ENCODE measurements at regions not wholly inside any gene's neighbourhood (a gene's known extent, or its start where the extent isn't known, plus 50 kb on each side); places are given as distances from the start of the nearest gene placed in this dataset.

DNA sequence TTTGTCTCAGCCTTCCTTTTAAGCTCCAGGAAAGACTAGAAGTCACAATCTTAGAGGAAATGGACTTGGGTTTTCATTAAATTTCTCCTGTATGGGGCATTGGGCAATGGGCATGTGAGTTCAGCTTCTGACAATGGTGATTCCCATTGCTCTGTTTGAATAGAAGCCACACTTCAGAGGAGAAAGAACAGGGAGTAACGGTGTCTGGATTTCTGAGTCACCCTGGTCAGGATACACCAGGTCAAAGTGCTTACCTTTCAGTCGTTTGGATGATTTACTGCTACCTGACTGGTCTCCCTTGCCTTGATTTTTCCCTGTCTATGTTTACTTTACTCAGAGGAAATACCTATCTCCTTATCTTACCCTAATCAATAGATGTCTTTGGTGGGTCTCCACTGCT lies 111.7 kb upstream of the VEPH1 start:
- no peaks in the 10 kb centered on the region; a peak in 1 of 7 replicates for H3K4me1 ChIP-seq (replicated peaks in 1 of 4; ENCODE audit: control insufficient read depth in 3 of 4, insufficient read depth in 4 of 4, low read length in 3 of 4)
- no peak for DNase-seq (ENCODE audit: low read depth in 1 of 2, low spot score in 2 of 2)
- no peaks in the 10 kb centered on the region for H3K79me2 ChIP-seq (ENCODE audit: control insufficient read depth in 1 of 2, insufficient read depth in 2 of 2, low read length in 2 of 2)
- H2BK120ac ChIP-seq (replicated peaks; ENCODE audit: low read depth, low read length) = no peak overlapping the region
- no peak overlapping the region for H4K8ac ChIP-seq (ENCODE audit: extremely low read depth, insufficient read depth, low read length)
- no peaks in the 10 kb centered on the region for H4K20me1 ChIP-seq (replicated peaks in 1 of 2; ENCODE audit: control insufficient read depth in 1 of 2, insufficient read depth in 2 of 2, low read length in 2 of 2)
- no peak overlapping the region for H3K4ac ChIP-seq (replicated peaks; ENCODE audit: insufficient read length, low read depth, low read length)
- H3K9me3 ChIP-seq (ENCODE audit: insufficient read depth in 2 of 2, low read depth in 1 of 2, low read length in 1 of 2) = no peaks in the 10 kb centered on the region
- H3K36me3 ChIP-seq (ENCODE audit: control insufficient read depth in 2 of 4, insufficient read depth in 4 of 4, low read length in 3 of 4) = no peaks in the 10 kb centered on the region
- H3K79me1 ChIP-seq (ENCODE audit: low read depth, low read length) = no peaks in the 10 kb centered on the region
- H3K4me3 ChIP-seq (ENCODE audit: extremely low read depth in 1 of 4, insufficient read depth in 2 of 4, low read depth in 3 of 4, low read length in 4 of 4) = no peak overlapping the region
- H3K23me2 ChIP-seq (ENCODE audit: low read depth, low read length) = no peaks in the 10 kb centered on the region
- no peak overlapping the region for H3K18ac ChIP-seq (ENCODE audit: extremely low read depth, low read length)
- no peak overlapping the region for H2AFZ ChIP-seq (ENCODE audit: low read length)
- no peak for FAIRE-seq
- H3K27ac ChIP-seq (ENCODE audit: low read depth, low read length) = no peak overlapping the region
- no peak overlapping the region for H2BK5ac ChIP-seq (ENCODE audit: low read depth, low read length)
- H3K4me2 ChIP-seq (ENCODE audit: insufficient read depth in 1 of 2, low read depth in 2 of 2, low read length in 2 of 2) = no peak overlapping the region
- H3K23ac ChIP-seq (ENCODE audit: insufficient read length) = no peak overlapping the region
- H4K91ac ChIP-seq (replicated peaks; ENCODE audit: insufficient read length, low read length) = no peak overlapping the region
- ChIA-PET CTCF (ENCODE audit: partially characterized antibody) (interaction anchor here (3.9 kb wide), 1 partner anchor 8 kb away, joined by 31 read pairs; no protein-coding TSS in a partner anchor), POLR2A (ENCODE audit: partially characterized antibody) (interaction anchor here (1.2 kb wide), 1 partner anchor 115 kb away, joined by 3 read pairs; no protein-coding TSS in a partner anchor)
- H2BK15ac ChIP-seq (ENCODE audit: low read length) = no peak overlapping the region
- 84% methylated on average over 2 of the region's 2 CpGs; no CpG with 5 or more reads in 1 of the 2 experiments for WGBS, 2 experiments (ENCODE audit: extremely low coverage in 1 of 2, insufficient coverage in 1 of 2, insufficient read length in 1 of 2, insufficient replicate concordance in 2 of 2, low coverage in 1 of 2, low lambda C conversion rate in 2 of 2, missing lambda C conversion rate in 1 of 2)
- no peak overlapping the region for H2BK12ac ChIP-seq (ENCODE audit: low read depth, low read length)
- H3K9ac ChIP-seq (replicated peaks in 1 of 4; ENCODE audit: extremely low read depth in 1 of 4, low read depth in 3 of 4, low read length in 3 of 4) = no peak overlapping the region
- H3K27me3 ChIP-seq (replicated peaks in 1 of 4; ENCODE audit: control insufficient read depth in 3 of 4, extremely low read depth in 1 of 4, insufficient read depth in 3 of 4, low read length in 3 of 4) = no peaks in the 10 kb centered on the region; a peak in 1 of 7 replicates
- H2AK5ac ChIP-seq (ENCODE audit: low read depth, low read length) = no peak overlapping the region
- no peak overlapping the region for H3K56ac ChIP-seq (replicated peaks; ENCODE audit: insufficient read length, low read depth, low read length)
- H3K14ac ChIP-seq (ENCODE audit: insufficient read length) = no peak overlapping the region
- H4K5ac ChIP-seq (ENCODE audit: insufficient read length, low read depth, low read length) = no peak overlapping the region
- no peak overlapping the region for H2BK20ac ChIP-seq (ENCODE audit: low read length)
- no peak for TF ChIP-seq EZH2 (IDR thresholded peaks at IDR 0.05; ENCODE audit: low read depth, low read length, severe bottlenecking)
- TF ChIP-seq KDM1A (IDR thresholded peaks at IDR 0.05; ENCODE audit: borderline replicate concordance, low read length) = no peak
- TF ChIP-seq SRF (IDR thresholded peaks at IDR 0.05; ENCODE audit: low read depth, low read length) = no peak
- no peak for TF ChIP-seq GTF2F1 (IDR thresholded peaks at IDR 0.05; ENCODE audit: borderline replicate concordance, low read depth, low read length)
- TF ChIP-seq CHD2 (IDR thresholded peaks at IDR 0.05; ENCODE audit: low read length) = no peak
- TF ChIP-seq, protein P1, sequence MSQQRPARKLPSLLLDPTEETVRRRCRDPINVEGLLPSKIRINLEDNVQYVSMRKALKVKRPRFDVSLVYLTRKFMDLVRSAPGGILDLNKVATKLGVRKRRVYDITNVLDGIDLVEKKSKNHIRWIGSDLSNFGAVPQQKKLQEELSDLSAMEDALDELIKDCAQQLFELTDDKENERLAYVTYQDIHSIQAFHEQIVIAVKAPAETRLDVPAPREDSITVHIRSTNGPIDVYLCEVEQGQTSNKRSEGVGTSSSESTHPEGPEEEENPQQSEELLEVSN (IDR thresholded peaks at IDR 0.05) = no peak
- no peak for TF ChIP-seq NANOG (IDR thresholded peaks at IDR 0.05; ENCODE audit: insufficient read depth, low read depth, low read length, poor library complexity, severe bottlenecking)
- no peak for TF ChIP-seq YY1 (IDR thresholded peaks at IDR 0.05; ENCODE audit: low read depth, low read length)
- TF ChIP-seq SIX5 (IDR thresholded peaks at IDR 0.05; ENCODE audit: low read depth, low read length) = no peak
- TF ChIP-seq TAF7 (optimal IDR thresholded peaks at IDR 0.05; ENCODE audit: borderline replicate concordance, low read depth, low read length) = no peak
- TF ChIP-seq, protein P2, sequence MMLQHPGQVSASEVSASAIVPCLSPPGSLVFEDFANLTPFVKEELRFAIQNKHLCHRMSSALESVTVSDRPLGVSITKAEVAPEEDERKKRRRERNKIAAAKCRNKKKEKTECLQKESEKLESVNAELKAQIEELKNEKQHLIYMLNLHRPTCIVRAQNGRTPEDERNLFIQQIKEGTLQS (IDR thresholded peaks at IDR 0.05; ENCODE audit: insufficient read depth, low read depth, low read length) = no peak
- no peak for TF ChIP-seq RAD21 (IDR thresholded peaks at IDR 0.05 in 1 of 2, conservative IDR thresholded peaks at IDR 0.05 in 1 of 2; ENCODE audit: low read depth in 2 of 2, low read length in 2 of 2)
- TF ChIP-seq CBX8 (IDR thresholded peaks at IDR 0.05; ENCODE audit: borderline replicate concordance, low read depth, low read length) = no peak
